Thyroid gland (tissue), 4 donors: ENCODE measurements at regions not wholly inside any gene's neighbourhood (a gene's known extent, or its start where the extent isn't known, plus 50 kb on each side); places are given as distances from the start of the nearest gene placed in this dataset.

Experiments
- DNase-seq, 2 donors: peaks; one replicate each; pipeline ENCODE4 v3.0.0-alpha.2; 2019
- H3K27ac ChIP-seq, 3 donors: fragments of 200-600 bp; sonication (generic); 1 replicate in 2 of 3; 2 replicates in 1 of 3; pipeline ENCODE4 v1.5.1; 2016 to 2019; ENCODE audit warnings: mild to moderate bottlenecking in 1 of 3, moderate library complexity in 1 of 3
- H3K27me3 ChIP-seq: fragments of 200-600 bp; sonication (generic); one replicate; pipeline ENCODE4 v1.5.1; 2019
- H3K36me3 ChIP-seq, 2 donors: fragments of 200-600 bp; sonication (generic); one replicate each; pipeline ENCODE4 v1.5.1; 2016 to 2019
- H3K4me1 ChIP-seq, 2 donors: fragments of 200-600 bp; sonication (generic); one replicate each; pipeline ENCODE4 v1.5.1; 2017 to 2019
- H3K4me3 ChIP-seq, 3 donors: fragments of 200-600 bp; sonication (generic); replicated peaks in 1 of 3; 1 replicate in 2 of 3; 2 replicates in 1 of 3; pipeline ENCODE4 v1.5.1; 2016; ENCODE audit warnings: mild to moderate bottlenecking in 1 of 3
- H3K9me3 ChIP-seq: fragments of 200-600 bp; sonication (generic); one replicate; pipeline ENCODE4 v1.5.1; 2017
- CTCF ChIP-seq, 6 experiments: fragments of 200-600 bp in 3 of 6; fragments of 450-650 bp in 3 of 6; sonication (generic) in 3 of 6; IDR thresholded peaks; one replicate each; pipeline ENCODE4 v1.5.1; 2016 to 2019; ENCODE audit warnings: antibody characterized with exemption in 6 of 6, mild to moderate bottlenecking in 2 of 6, inconsistent platforms in 1 of 6, moderate library complexity in 1 of 6
- POLR2A ChIP-seq, 2 donors: fragments of 450-650 bp; IDR thresholded peaks; one replicate each; pipeline ENCODE4 v1.6.1; 2017; ENCODE audit warnings: antibody characterized with exemption in 2 of 2, mild to moderate bottlenecking in 2 of 2, moderate library complexity in 1 of 2
- WGBS, 2 donors: methylation state at CpG; one replicate each; pipeline ENCODE4 v1.1.5; 2017; 5-methylcytosine and 5-hydroxymethylcytosine counted together
- intact Hi-C: fragments of 100-400 bp; cut with DNase I; formaldehyde crosslinking; loops from one replicate; pipeline ENCODE4 v1.15.1; 2023

GRCh38 chr2:126785862-126786261, 112.8 kb upstream of the TEX51 start:
- H3K27me3 ChIP-seq = no peaks in the 10 kb centered on the region
- H3K36me3 ChIP-seq = no peaks in the 10 kb centered on the region
- H3K4me1 ChIP-seq = no peaks in the 10 kb centered on the region
- no peak overlapping the region for H3K27ac ChIP-seq
- TF ChIP-seq POLR2A (IDR thresholded peaks at IDR 0.05) (no peak), CTCF (IDR thresholded peaks at IDR 0.05) (no peak)
- intact Hi-C loops = no loop called here
- no peak for DNase-seq
- 89 to 100% methylated on average over 2 of the region's 2 CpGs for WGBS, 2 donors
- H3K9me3 ChIP-seq = no peaks in the 10 kb centered on the region
- no peak overlapping the region for H3K4me3 ChIP-seq

- no peak overlapping the region for H3K27ac ChIP-seq
- H3K27me3 ChIP-seq = no peaks in the 10 kb centered on the region
- no peaks in the 10 kb centered on the region for H3K9me3 ChIP-seq
- no peak for TF ChIP-seq CTCF (IDR thresholded peaks at IDR 0.05)
- no peak for TF ChIP-seq POLR2A (IDR thresholded peaks at IDR 0.05)
- no peak overlapping the region for H3K4me3 ChIP-seq
- no peaks in the 10 kb centered on the region for H3K36me3 ChIP-seq
- DNase-seq = no peak
- 88 to 96% methylated on average over 4 of the region's 4 CpGs for WGBS, 2 donors
- no peaks in the 10 kb centered on the region for H3K4me1 ChIP-seq
- intact Hi-C loops = no loop called here
Measured at GRCh38 chr2:126786765-126787164, 111.9 kb upstream of the TEX51 start.

GRCh38 chr2:126787289-126787688, 111.4 kb upstream of the TEX51 start:
- no peaks in the 10 kb centered on the region for H3K36me3 ChIP-seq
- no peak overlapping the region for H3K4me3 ChIP-seq
- intact Hi-C loops = no loop called here
- H3K27me3 ChIP-seq = no peaks in the 10 kb centered on the region
- TF ChIP-seq POLR2A (IDR thresholded peaks at IDR 0.05) = no peak
- TF ChIP-seq CTCF (IDR thresholded peaks at IDR 0.05) = no peak
- DNase-seq = no peak
- no peaks in the 10 kb centered on the region for H3K4me1 ChIP-seq
- WGBS, 2 donors = 93 to 97% methylated on average over 4 of the region's 4 CpGs
- no peaks in the 10 kb centered on the region for H3K9me3 ChIP-seq
- no peak overlapping the region for H3K27ac ChIP-seq

GRCh38 chr2:126788113-126788512, 110.6 kb upstream of the TEX51 start:
- 84 to 91% methylated on average over 4 of the region's 4 CpGs for WGBS, 2 donors
- H3K27me3 ChIP-seq = no peaks in the 10 kb centered on the region
- intact Hi-C loops = no loop called here

GRCh38 chr2:126788652-126789051, 110.0 kb upstream of the TEX51 start:
- DNase-seq = no peak
- Histone ChIP-seq H3K36me3 (no peaks in the 10 kb centered on the region), H3K4me1 (no peaks in the 10 kb centered on the region), H3K4me3 (no peak overlapping the region), H3K27me3 (no peaks in the 10 kb centered on the region), H3K9me3 (no peaks in the 10 kb centered on the region), H3K27ac (no peak overlapping the region)
- TF ChIP-seq CTCF (IDR thresholded peaks at IDR 0.05) = no peak
- TF ChIP-seq POLR2A (IDR thresholded peaks at IDR 0.05) = no peak
- intact Hi-C loops = no loop called here
- 75 to 76% methylated on average over 4 of the region's 4 CpGs for WGBS, 2 donors

More at GRCh38 chr2:126788113-126788512, 110.6 kb upstream of the TEX51 start:
- no peak for DNase-seq
- Histone ChIP-seq H3K4me1 (no peaks in the 10 kb centered on the region), H3K36me3 (no peaks in the 10 kb centered on the region), H3K27ac (no peak overlapping the region), H3K9me3 (no peaks in the 10 kb centered on the region), H3K4me3 (no peak overlapping the region)
- TF ChIP-seq CTCF (IDR thresholded peaks at IDR 0.05) (no peak), POLR2A (IDR thresholded peaks at IDR 0.05) (no peak)
